ENCODE measurements at regions not wholly inside any gene's neighbourhood (a gene's known extent, or its start where the extent isn't known, plus 50 kb on each side); places are given as distances from the start of the nearest gene placed in this dataset.

DNA sequence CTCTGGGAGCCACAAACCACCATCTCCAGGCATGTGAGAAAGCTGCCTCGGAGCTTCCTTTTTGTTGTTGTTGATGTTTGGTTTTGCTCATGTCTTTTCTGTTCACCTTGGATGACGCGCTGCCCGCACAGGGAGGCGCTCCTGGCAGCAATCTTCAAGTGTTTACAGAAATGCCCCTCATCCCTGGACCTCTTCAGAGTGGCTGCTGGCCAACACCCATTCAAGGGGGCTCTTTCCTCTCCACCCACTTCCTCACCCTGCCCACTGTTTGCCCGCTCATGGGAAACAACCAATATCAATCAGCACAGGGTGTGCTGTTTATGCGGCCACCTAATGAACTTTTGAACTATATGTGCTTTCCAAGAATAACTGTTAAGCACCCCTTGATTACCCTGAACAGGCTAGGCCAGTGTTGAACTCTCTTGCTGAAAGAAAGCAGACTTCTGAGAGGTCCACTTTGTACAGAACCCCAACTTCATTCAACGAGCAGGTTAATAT, 355.1 kb upstream of the CLNK start:
- H3K4me1 ChIP-seq (ENCODE audit: control insufficient read depth in 1 of 2, insufficient read depth in 2 of 2, low read length in 2 of 2) = no peaks in the 10 kb centered on the region
- RAD21 ChIA-PET (ENCODE audit: low non-redundant PET in 1 of 2, low total read pairs in 2 of 2, uncharacterized antibody in 2 of 2, unreplicated experiment in 2 of 2) = no interaction called here
- no peaks in the 10 kb centered on the region for H4K20me1 ChIP-seq (ENCODE audit: insufficient read depth)
- no peak overlapping the region for H2AFZ ChIP-seq (ENCODE audit: low read depth, low read length, poor library complexity, severe bottlenecking)
- no peak for DNase-seq (ENCODE audit: low read depth, low spot score)
- H3K79me2 ChIP-seq (ENCODE audit: insufficient read depth, low read length) = no peaks in the 10 kb centered on the region
- H3K9me3 ChIP-seq (ENCODE audit: control insufficient read depth in 1 of 2, insufficient read depth in 1 of 2, low read depth in 1 of 2, low read length in 2 of 2) = no peaks in the 10 kb centered on the region
- H3K4me3 ChIP-seq (replicated peaks in 1 of 2; ENCODE audit: low read depth in 1 of 2, low read length in 2 of 2) = no peak overlapping the region
- TF ChIP-seq JUND (IDR thresholded peaks at IDR 0.05) (no peak), ATF3 (IDR thresholded peaks at IDR 0.05) (no peak), CEBPB (IDR thresholded peaks at IDR 0.05; ENCODE audit: low read depth) (no peak), EGR1 (IDR thresholded peaks at IDR 0.05; ENCODE audit: low read depth) (no peak), EZH2 (IDR thresholded peaks at IDR 0.05) (no peak), ELF1 (IDR thresholded peaks at IDR 0.05; ENCODE audit: borderline replicate concordance, low read depth) (no peak), ZFX (IDR thresholded peaks at IDR 0.05) (no peak), FOSL1 (IDR thresholded peaks at IDR 0.05; ENCODE audit: low read depth) (no peak), SIN3A (IDR thresholded peaks at IDR 0.05; ENCODE audit: low read depth) (no peak), REST (IDR thresholded peaks at IDR 0.05; ENCODE audit: low read depth) (no peak), CBX3 (IDR thresholded peaks at IDR 0.05; ENCODE audit: low read depth) (no peak), TCF7L2 (IDR thresholded peaks at IDR 0.05; ENCODE audit: borderline replicate concordance, extremely low read depth, insufficient read depth, insufficient read length) (no peak), SRF (IDR thresholded peaks at IDR 0.05; ENCODE audit: low read depth) (no peak), RAD21 (IDR thresholded peaks at IDR 0.05; ENCODE audit: low read depth) (no peak), ZNF274 (IDR thresholded peaks at IDR 0.05; ENCODE audit: low read depth, low read length) (no peak)
- TF ChIP-seq, protein P1, sequence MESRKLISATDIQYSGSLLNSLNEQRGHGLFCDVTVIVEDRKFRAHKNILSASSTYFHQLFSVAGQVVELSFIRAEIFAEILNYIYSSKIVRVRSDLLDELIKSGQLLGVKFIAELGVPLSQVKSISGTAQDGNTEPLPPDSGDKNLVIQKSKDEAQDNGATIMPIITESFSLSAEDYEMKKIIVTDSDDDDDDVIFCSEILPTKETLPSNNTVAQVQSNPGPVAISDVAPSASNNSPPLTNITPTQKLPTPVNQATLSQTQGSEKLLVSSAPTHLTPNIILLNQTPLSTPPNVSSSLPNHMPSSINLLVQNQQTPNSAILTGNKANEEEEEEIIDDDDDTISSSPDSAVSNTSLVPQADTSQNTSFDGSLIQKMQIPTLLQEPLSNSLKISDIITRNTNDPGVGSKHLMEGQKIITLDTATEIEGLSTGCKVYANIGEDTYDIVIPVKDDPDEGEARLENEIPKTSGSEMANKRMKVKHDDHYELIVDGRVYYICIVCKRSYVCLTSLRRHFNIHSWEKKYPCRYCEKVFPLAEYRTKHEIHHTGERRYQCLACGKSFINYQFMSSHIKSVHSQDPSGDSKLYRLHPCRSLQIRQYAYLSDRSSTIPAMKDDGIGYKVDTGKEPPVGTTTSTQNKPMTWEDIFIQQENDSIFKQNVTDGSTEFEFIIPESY (IDR thresholded peaks at IDR 0.05; ENCODE audit: extremely low read depth, insufficient replicate concordance, low read length) = no peak
- POLR2A ChIA-PET = no interaction called here
- H3K27ac ChIP-seq (ENCODE audit: low read depth, low read length) = no peak overlapping the region
- H3K4me2 ChIP-seq (ENCODE audit: low read length) = no peak overlapping the region
- BruUV-seq (replicated peaks) = no TSS peak
- no peaks in the 10 kb centered on the region for H3K9me2 ChIP-seq (ENCODE audit: insufficient read depth)
- ATAC-seq = no peak
- H3K9ac ChIP-seq (ENCODE audit: low read length) = no peak overlapping the region
- intact Hi-C loops (cut with micrococcal nuclease) = no loop called here
- H3K27me3 ChIP-seq (ENCODE audit: insufficient read depth, low read length) = no peaks in the 10 kb centered on the region
- CTCF ChIA-PET = no interaction called here
- no peaks in the 10 kb centered on the region for H3K36me3 ChIP-seq (ENCODE audit: control insufficient read depth in 1 of 2, insufficient read depth in 2 of 2, low read length in 2 of 2)
